ENCODE measurements at regions not wholly inside any gene's neighbourhood (a gene's known extent, or its start where the extent isn't known, plus 50 kb on each side); places are given as distances from the start of the nearest gene placed in this dataset.

- DNase-seq (ENCODE audit: low spot score): no peak
- TF ChIP-seq, protein P1, sequence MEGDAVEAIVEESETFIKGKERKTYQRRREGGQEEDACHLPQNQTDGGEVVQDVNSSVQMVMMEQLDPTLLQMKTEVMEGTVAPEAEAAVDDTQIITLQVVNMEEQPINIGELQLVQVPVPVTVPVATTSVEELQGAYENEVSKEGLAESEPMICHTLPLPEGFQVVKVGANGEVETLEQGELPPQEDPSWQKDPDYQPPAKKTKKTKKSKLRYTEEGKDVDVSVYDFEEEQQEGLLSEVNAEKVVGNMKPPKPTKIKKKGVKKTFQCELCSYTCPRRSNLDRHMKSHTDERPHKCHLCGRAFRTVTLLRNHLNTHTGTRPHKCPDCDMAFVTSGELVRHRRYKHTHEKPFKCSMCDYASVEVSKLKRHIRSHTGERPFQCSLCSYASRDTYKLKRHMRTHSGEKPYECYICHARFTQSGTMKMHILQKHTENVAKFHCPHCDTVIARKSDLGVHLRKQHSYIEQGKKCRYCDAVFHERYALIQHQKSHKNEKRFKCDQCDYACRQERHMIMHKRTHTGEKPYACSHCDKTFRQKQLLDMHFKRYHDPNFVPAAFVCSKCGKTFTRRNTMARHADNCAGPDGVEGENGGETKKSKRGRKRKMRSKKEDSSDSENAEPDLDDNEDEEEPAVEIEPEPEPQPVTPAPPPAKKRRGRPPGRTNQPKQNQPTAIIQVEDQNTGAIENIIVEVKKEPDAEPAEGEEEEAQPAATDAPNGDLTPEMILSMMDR (IDR thresholded peaks at IDR 0.05): no peak
- Histone ChIP-seq H3K4me3 (no peak overlapping the region), H3K27ac (no peak overlapping the region)
Measured at GRCh38 chr10:57420881-57421280, 846.8 kb downstream of the IPMK start.

- H3K27ac ChIP-seq: no peak overlapping the region
- TF ChIP-seq, protein P1 (IDR thresholded peaks at IDR 0.05): no peak
- no peak overlapping the region for H3K4me3 ChIP-seq
- DNase-seq (ENCODE audit: low spot score): no peak
Measured at GRCh38 chr10:57418476-57418875, 849.2 kb downstream of the IPMK start.

DNA sequence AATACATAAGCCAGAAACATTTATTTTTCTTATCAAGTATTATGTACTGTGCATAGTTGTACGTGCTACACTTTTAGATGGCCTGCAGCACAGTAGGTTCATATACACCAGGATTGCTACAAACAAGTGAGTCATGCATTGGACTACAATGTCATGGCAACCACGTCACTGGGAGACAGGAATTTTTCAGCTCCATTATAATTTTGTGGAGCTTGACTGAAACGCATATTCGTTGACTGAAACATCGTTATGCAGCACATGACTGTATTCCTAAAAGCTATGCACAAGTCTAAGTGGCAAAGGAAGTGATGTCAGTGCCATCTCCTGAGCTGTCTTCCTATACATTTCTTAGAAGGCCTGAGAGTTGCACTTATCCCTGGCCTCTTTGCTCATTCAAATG is 871.8 kb downstream of the IPMK start:
- no peak for DNase-seq (ENCODE audit: low spot score)
- H3K27ac ChIP-seq: no peak overlapping the region
- no peak overlapping the region for H3K4me3 ChIP-seq
- TF ChIP-seq, protein P1 (IDR thresholded peaks at IDR 0.05): no peak

DNA sequence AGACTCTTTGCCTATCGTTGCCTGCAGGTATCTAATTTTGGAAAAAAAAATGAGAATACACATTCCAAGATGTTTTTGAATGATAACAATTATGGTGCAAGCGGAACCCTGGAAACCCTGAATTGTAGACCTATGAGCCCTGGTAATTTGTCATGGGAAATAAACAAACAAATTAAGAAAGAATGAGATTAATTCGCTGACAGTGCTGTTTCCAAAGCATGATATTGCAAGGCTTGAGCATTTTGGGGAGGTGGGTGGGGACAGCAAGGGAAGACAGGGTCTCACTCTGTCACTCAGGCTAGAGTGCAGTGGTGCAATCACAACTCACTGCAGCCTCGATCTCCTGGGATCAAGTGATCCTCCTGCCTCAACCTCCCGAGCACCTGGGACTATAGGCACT is 900.3 kb downstream of the IPMK start:
- TF ChIP-seq, protein P1 (IDR thresholded peaks at IDR 0.05): no peak
- no peak for DNase-seq (ENCODE audit: low spot score)
- Histone ChIP-seq H3K27ac (no peak overlapping the region), H3K4me3 (no peak overlapping the region)

GRCh38 chr10:57362811-57363210 is 904.9 kb downstream of the IPMK start:
- TF ChIP-seq, protein P1 (IDR thresholded peaks at IDR 0.05): no peak
- Histone ChIP-seq H3K4me3 (no peak overlapping the region), H3K27ac (no peak overlapping the region)
- DNase-seq (ENCODE audit: low spot score): no peak

DNA sequence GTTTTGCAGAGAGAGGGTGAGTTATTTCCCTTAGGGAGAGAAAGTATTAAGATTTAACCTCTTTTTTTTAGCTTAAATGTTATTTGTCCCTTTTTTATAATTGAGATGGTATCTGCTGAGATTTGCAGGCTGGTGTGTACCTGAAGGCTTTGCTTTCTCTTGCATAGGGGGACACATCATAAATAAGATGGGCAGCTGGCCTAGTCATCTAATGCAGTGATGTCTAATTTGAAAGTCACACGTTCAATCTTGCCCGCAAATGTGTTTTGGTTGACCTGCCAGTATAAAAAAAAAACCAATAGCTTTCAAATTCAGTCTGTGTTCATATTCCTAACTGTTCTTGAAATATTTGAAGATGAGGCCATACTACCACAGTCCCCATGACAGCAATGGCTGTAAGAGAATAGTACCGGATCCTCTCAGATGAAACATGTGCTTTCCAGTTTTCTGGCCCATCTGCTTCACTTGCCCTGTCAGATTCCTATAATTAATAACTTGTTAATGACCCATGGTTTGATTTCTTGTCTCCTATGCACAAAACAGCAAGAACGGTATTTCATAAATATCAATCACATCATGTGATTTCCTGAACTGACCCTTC is 914.2 kb downstream of the IPMK start:
- TF ChIP-seq, protein P1 (IDR thresholded peaks at IDR 0.05): no peak
- no peak overlapping the region for H3K27ac ChIP-seq
- DNase-seq (ENCODE audit: low spot score): no peak

GRCh38 chr10:57351076-57351475 is 916.6 kb downstream of the IPMK start:
- no peak for DNase-seq (ENCODE audit: low spot score)
- TF ChIP-seq, protein P1 (IDR thresholded peaks at IDR 0.05): no peak
- Histone ChIP-seq H3K4me3 (no peak overlapping the region), H3K27ac (no peak overlapping the region)

More for the DNA sequence above, 914.2 kb downstream of the IPMK start:
- H3K4me3 ChIP-seq: no peak overlapping the region

Data from coronary artery (tissue), 2 donors.